ENCODE measurements at regions not wholly inside any gene's neighbourhood (a gene's known extent, or its start where the extent isn't known, plus 50 kb on each side); places are given as distances from the start of the nearest gene placed in this dataset.

DNA sequence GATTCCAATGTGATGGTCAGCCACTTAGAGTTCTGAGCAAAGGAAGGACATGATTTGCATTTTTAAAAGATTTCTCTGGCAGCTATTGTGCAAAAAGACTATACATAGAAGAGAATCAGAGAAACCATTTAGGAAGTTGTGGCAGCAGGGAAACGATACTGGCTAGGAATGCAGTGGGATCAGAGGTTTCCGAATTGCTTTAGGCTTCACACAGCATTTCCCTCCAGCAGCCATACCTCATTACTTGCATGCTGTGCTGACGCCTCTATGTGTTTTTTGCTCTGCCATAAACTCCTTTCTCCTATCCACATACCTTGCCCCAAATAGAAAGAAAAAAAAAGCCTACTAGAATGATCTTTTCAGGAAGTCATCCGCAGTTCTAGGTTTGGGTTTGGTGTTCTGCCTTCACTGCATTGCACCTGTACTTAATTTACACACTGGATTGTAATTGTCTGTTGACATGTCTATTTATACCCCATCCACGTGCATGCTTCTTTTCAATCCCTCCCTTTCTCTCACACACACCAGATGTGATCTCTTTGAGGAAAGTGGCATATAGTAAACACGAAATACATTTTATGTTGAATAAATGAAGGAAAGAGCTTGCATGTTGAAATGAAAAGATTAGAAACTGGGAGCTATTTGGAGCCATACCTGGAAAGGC, 860.3 kb upstream of the SEMA6D start:
- DNase-seq (ENCODE audit: low read depth, low spot score) = no peak

DNA sequence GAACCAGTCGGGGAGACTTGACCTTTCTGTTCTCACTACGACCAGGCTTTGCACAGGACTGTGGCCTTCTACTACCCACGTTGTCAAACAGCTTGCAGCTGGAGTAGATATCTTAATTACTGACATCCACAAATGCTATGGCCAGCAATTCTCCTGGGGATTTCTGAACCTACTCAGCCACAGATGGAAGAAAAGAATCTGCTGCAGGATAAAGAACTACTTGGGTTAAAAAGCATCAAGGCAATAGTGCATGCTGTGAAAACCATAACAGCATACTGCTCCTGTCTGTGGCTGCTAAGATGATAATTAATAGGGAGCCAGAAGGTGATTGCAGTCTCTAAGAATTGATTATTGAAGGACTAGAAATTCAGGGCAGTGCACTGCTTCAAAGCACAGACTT, 859.2 kb upstream of the SEMA6D start:
- no peak overlapping the region for H3K27ac ChIP-seq
- DNase-seq (ENCODE audit: low read depth, low spot score) = no peak

More for the DNA sequence above, 860.3 kb upstream of the SEMA6D start:
- H3K27ac ChIP-seq = no peak overlapping the region

- H3K27ac ChIP-seq = no peak overlapping the region
- no peak for DNase-seq (ENCODE audit: low read depth, low spot score)
Measured at GRCh38 chr15:46861796-46862195, 855.5 kb upstream of the SEMA6D start.

- DNase-seq (ENCODE audit: low read depth, low spot score) = no peak
- H3K27ac ChIP-seq = no peak overlapping the region
Measured at GRCh38 chr15:46865155-46865554, 852.1 kb upstream of the SEMA6D start.

- no peak for DNase-seq (ENCODE audit: low read depth, low spot score)
- no peak overlapping the region for H3K27ac ChIP-seq
Measured at GRCh38 chr15:46872286-46872980, 844.9 kb upstream of the SEMA6D start.

DNA sequence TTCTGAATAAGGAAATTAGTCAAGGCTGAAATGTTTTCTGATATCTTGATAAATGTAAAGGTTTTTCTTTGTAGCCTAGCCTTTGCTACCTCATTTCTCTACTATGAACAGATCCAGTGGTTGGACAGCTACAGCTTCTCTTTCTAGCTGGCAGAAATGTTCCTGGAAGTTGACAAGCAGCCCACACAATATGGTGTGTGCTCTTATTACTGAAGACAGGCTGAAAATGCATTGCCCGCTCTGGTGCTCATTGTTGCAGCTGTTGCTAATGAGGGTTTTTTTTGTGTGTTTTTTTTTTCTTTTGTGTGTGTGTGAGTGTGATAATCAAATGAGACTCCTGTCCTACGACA, 844.3 kb upstream of the SEMA6D start:
- no peak overlapping the region for H3K27ac ChIP-seq
- DNase-seq (ENCODE audit: low read depth, low spot score) = no peak

- H3K27ac ChIP-seq = no peak overlapping the region
- no peak for DNase-seq (ENCODE audit: low read depth, low spot score)
Measured at GRCh38 chr15:46879032-46879770, 838.1 kb upstream of the SEMA6D start.

DNA sequence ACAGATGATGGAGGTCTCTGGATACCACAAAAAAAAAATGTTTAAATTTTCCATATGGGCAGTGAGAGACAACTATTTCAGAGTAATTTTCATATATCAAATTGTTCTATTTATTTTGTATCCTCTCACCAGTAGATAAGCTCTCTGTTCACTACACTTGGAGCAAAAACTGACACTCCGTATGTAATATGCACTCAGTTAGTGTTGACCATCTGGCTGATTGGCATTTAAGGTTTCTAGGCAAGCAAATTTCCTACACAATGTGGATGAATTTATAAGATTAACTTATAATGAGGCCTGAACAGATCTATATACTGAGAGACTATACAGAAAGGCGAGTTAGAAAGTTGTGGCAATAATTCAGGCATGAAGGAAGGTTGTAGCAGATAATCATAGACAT, 836.5 kb upstream of the SEMA6D start:
- no peak for DNase-seq (ENCODE audit: low read depth, low spot score)
- no peak overlapping the region for H3K27ac ChIP-seq

- no peak overlapping the region for H3K27ac ChIP-seq
- DNase-seq (ENCODE audit: low read depth, low spot score) = peak; percentile 33
Measured at GRCh38 chr15:46892621-46893160, 824.6 kb upstream of the SEMA6D start.

DNA sequence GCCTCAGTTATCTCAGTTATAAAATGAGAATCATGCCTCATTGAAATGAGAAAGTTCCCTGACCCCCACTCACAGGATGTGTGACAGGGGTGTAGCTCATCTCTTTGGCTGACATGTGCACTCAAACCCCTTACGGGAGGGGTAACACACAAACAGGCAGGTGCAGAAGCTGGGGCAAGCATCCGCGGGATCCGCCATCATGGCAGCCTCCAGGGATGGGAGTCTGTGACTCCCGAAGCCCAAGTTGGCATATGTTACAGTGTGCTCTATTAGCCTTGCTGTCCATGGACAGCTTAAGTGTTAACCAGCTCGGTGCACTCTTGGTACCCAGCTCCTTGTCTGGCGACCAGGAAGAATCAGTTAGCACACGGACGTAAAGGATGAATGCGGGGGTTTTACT, 822.7 kb upstream of the SEMA6D start:
- no peak overlapping the region for H3K27ac ChIP-seq
- DNase-seq (ENCODE audit: low read depth, low spot score) = no peak

- DNase-seq (ENCODE audit: low read depth, low spot score) = no peak
Measured at GRCh38 chr15:46897266-46897665, 820.0 kb upstream of the SEMA6D start.

GRCh38 chr15:46901001-46901400, 816.3 kb upstream of the SEMA6D start:
- no peak overlapping the region for H3K27ac ChIP-seq
- peak; percentile 8 for DNase-seq (ENCODE audit: low read depth, low spot score)

More at GRCh38 chr15:46897266-46897665, 820.0 kb upstream of the SEMA6D start:
- H3K27ac ChIP-seq = no peak overlapping the region

DNA sequence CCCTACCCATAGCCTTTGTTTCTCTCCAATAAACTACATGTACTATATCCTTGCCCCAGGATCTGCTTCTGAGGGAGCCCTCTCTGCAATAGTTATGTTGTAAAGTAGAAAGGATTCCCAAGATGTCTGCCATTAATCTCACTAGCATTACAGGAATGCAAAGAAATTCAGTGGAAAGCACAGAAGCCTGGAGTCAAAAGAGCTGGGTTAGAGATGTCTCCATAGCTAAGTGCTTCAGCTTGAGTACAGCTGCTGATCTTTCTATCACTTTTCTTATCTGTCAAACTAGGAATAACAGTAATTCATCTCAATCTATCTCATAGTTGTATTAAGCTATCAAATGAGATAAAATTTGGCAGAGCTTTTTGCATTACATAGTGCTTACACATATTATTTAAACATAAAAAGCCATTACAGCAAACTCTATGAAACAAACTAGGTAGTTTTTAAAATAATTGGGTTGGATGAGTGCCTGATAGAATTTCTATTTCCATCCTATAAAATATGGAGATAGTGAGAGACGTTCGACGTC, 799.5 kb upstream of the SEMA6D start:
- H3K27ac ChIP-seq = no peak overlapping the region
- no peak for DNase-seq (ENCODE audit: low read depth, low spot score)

DNA sequence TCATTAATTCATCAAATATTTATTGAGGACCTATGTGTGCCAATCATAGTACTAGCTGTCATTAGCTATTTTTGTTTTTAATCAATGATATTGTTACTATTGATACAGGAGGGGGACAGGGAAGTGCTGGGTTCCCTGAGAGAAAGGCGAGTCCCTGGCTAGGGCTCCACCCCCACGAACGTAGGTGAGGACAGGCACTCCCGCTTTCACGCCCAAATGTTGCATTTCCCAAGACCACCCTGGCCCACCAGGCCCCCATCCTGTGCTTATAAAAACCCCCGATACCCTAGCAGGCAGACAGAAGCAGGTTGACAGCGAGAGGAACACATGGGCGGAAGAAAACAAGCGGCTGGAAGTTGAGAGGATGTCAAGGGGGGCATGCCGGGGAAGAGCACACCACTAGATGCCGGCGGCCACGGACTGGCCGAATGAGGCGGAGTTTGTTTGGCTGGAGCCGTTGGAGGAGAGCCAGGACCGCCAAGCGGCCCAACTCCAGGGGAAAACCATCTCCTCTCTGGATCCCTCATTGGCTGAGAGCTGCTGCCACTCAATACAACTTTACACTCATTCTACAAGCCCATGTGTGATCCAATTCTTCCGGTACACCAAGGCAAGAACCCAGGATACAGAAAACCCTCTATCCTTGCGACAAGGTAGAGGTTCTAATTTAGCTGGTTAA, 798.7 kb upstream of the SEMA6D start:
- H3K27ac ChIP-seq = no peak overlapping the region
- DNase-seq (ENCODE audit: low read depth, low spot score) = no peak

DNA sequence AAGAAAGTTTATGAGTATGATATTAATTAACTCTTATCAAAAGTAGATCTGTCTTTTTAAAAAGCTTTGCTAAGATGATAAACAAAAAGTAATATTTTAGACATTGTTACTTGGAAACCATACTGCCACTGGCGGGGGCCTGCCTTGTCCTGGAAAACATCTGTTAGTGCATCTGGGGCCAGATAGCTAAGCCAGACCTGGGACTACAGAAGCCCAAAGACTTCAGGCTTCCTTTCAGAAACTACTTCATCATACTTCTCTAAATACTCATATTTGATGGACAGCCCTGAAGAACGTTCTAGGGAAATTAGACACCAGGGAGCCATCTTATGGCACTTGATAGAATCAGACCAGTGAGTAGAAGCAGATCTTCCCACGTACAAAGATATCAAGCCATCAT, 795.4 kb upstream of the SEMA6D start:
- no peak for DNase-seq (ENCODE audit: low read depth, low spot score)
- no peak overlapping the region for H3K27ac ChIP-seq

DNA sequence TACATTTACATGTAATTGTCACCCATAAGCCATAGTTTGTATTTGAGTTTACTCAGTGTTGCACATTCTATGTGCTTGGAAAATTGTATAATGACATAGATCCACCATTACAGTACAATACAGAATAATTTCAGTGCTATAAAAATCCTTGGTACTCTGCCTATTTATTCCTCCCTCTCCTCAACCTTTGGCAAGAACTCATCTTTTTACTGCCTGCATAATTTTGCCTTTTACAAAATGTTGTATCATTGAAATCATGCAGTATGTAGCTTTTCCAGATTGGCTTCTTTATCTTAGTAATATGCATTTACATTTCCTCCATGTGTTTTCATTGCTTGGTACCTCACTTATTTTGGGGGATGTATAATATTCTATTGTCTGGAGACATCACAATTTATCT, 786.9 kb upstream of the SEMA6D start:
- H3K27ac ChIP-seq = no peak overlapping the region

GRCh38 chr15:46933332-46933731, 784.0 kb upstream of the SEMA6D start:
- no peak for DNase-seq (ENCODE audit: low read depth, low spot score)
- H3K27ac ChIP-seq = no peak overlapping the region

More for the DNA sequence above, 786.9 kb upstream of the SEMA6D start:
- DNase-seq (ENCODE audit: low read depth, low spot score) = no peak

GRCh38 chr15:46934851-46935250, 782.5 kb upstream of the SEMA6D start:
- DNase-seq (ENCODE audit: low read depth, low spot score) = no peak
- H3K27ac ChIP-seq = no peak overlapping the region

GRCh38 chr15:46938169-46938568, 779.1 kb upstream of the SEMA6D start:
- no peak for DNase-seq (ENCODE audit: low read depth, low spot score)
- no peak overlapping the region for H3K27ac ChIP-seq

DNA sequence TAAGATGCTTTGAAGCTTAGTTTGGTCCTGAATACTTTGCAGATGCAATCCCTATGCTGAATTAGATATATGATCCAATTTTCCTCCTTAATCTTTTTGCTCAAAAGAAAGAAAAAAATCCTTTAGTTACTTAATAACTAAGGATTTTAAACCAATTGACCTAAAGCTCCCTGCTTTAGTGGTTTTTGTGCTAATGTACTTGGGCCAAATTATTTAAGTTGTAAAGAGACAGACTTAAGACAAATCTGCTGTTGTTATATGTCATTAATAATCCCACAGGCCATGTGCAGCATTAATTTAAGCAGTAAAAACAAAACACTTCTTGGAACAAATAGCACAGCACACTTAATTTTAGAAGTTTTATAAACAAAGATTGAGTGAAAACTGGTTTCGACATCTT, 776.1 kb upstream of the SEMA6D start:
- H3K27ac ChIP-seq = no peak overlapping the region

More for the DNA sequence above, 776.1 kb upstream of the SEMA6D start:
- DNase-seq (ENCODE audit: low read depth, low spot score) = no peak

Data from epithelial cell of prostate (primary cell).